SKM-1 (cell line): ENCODE measurements at regions not wholly inside any gene's neighbourhood (a gene's known extent, or its start where the extent isn't known, plus 50 kb on each side); places are given as distances from the start of the nearest gene placed in this dataset.

Experiments
- DNase-seq: peaks from one replicate; lab custom pipeline; 2025; ENCODE audit not compliant: unreplicated experiment; lab: John Stamatoyannopoulos, UW

- no peak for DNase-seq
These were observed 815.9 kb upstream of the KLHL1 start for GRCh38 chr13:70923863-70924752.

GRCh38 chr13:70911286-70911685, 803.0 kb upstream of the KLHL1 start:
- DNase-seq, result no peak

- no peak for DNase-seq
These were observed 800.5 kb upstream of the KLHL1 start for GRCh38 chr13:70908795-70909194.

- no peak for DNase-seq
These were observed 796.8 kb upstream of the KLHL1 start for GRCh38 chr13:70905035-70905434.

- no peak for DNase-seq
These were observed 787.9 kb upstream of the KLHL1 start for GRCh38 chr13:70896136-70896535.

- no peak for DNase-seq
These were observed 787.3 kb upstream of the KLHL1 start for GRCh38 chr13:70895599-70895998.

GRCh38 chr13:70894258-70894657, 786.0 kb upstream of the KLHL1 start:
- DNase-seq, result no peak

- DNase-seq, result no peak
These were observed 785.6 kb upstream of the KLHL1 start for GRCh38 chr13:70893832-70894231.

- no peak for DNase-seq
These were observed 782.0 kb upstream of the KLHL1 start for GRCh38 chr13:70890289-70890688.

- no peak for DNase-seq
These were observed 780.9 kb upstream of the KLHL1 start for GRCh38 chr13:70889163-70889562.

- DNase-seq, result no peak
These were observed 775.9 kb upstream of the KLHL1 start for GRCh38 chr13:70884196-70884595.

GRCh38 chr13:70874636-70875035, 766.4 kb upstream of the KLHL1 start:
- DNase-seq, result no peak

- DNase-seq, result no peak
These were observed 756.5 kb upstream of the KLHL1 start for GRCh38 chr13:70864731-70865130.

GRCh38 chr13:70856711-70857110, 748.5 kb upstream of the KLHL1 start:
- no peak for DNase-seq

GRCh38 chr13:70856025-70856424, 747.8 kb upstream of the KLHL1 start:
- no peak for DNase-seq

GRCh38 chr13:70849222-70849621, 741.0 kb upstream of the KLHL1 start:
- DNase-seq, result no peak

- DNase-seq, result no peak
These were observed 736.3 kb upstream of the KLHL1 start for GRCh38 chr13:70844391-70845108.

GRCh38 chr13:70842062-70842644, 733.9 kb upstream of the KLHL1 start:
- DNase-seq, result no peak

- no peak for DNase-seq
These were observed 733.2 kb upstream of the KLHL1 start for GRCh38 chr13:70841240-70842061.

- DNase-seq, result no peak
These were observed 727.1 kb upstream of the KLHL1 start for GRCh38 chr13:70835371-70835770.

GRCh38 chr13:70829748-70830147, 721.5 kb upstream of the KLHL1 start:
- DNase-seq, result no peak
